GM23338 (cell line): ENCODE measurements at regions not wholly inside any gene's neighbourhood (a gene's known extent, or its start where the extent isn't known, plus 50 kb on each side); places are given as distances from the start of the nearest gene placed in this dataset.

Source experiments
- ATAC-seq: fragments of 200-7000 bp; cut with Tn5 transposase; 3 replicates; pipeline ENCODE4 v1.9.1; 2020
- DNase-seq: peaks from one replicate; pipeline ENCODE4 v3.0.0-alpha.2; 2015; ENCODE audit warnings: low spot score
- H2AFZ ChIP-seq: fragments of 200-600 bp; sonication (generic); 2 replicates; pipeline ENCODE4 v1.8.0; 2016; ENCODE audit warnings: antibody characterized with exemption, mild to moderate bottlenecking, moderate library complexity
- H3F3A ChIP-seq: fragments of 200-600 bp; sonication (generic); replicated peaks from 2 replicates; pipeline ENCODE4 v1.8.0; 2017; ENCODE audit warnings: antibody characterized with exemption, mixed run types, low read depth
- H3K27ac ChIP-seq: fragments of 200-600 bp; sonication (generic); 2 replicates; pipeline ENCODE4 v1.6.1; 2016; ENCODE audit warnings: low read depth
- H3K27me3 ChIP-seq: fragments of 200-600 bp; sonication (generic); 2 replicates; pipeline ENCODE4 v1.8.0; 2016; ENCODE audit warnings: mild to moderate bottlenecking, mixed run types, moderate library complexity; ENCODE audit not compliant: insufficient read depth
- H3K36me3 ChIP-seq: fragments of 200-600 bp; sonication (generic); 2 replicates; pipeline ENCODE4 v1.8.0; 2016; ENCODE audit warnings: mild to moderate bottlenecking; ENCODE audit not compliant: insufficient read depth
- H3K4me1 ChIP-seq: fragments of 200-600 bp; sonication (generic); 2 replicates; pipeline ENCODE4 v1.8.0; 2016; ENCODE audit warnings: mild to moderate bottlenecking, moderate library complexity; ENCODE audit not compliant: insufficient read depth
- H3K4me2 ChIP-seq: fragments of 200-600 bp; sonication (generic); 2 replicates; pipeline ENCODE4 v1.7.1; 2017; ENCODE audit warnings: mixed run types
- H3K4me3 ChIP-seq: fragments of 200-600 bp; sonication (generic); 2 replicates; pipeline ENCODE4 v1.6.1; 2016; ENCODE audit warnings: mixed run types
- H3K79me2 ChIP-seq: fragments of 200-600 bp; sonication (generic); replicated peaks from 2 replicates; pipeline ENCODE4 v1.8.0; 2017; ENCODE audit warnings: mild to moderate bottlenecking; ENCODE audit not compliant: insufficient read depth
- H3K9me2 ChIP-seq: fragments of 200-600 bp; sonication (generic); 2 replicates; pipeline ENCODE4 v1.8.0; 2017; ENCODE audit not compliant: insufficient read depth
- H4K20me1 ChIP-seq: fragments of 200-600 bp; sonication (generic); replicated peaks from 2 replicates; pipeline ENCODE4 v1.8.0; 2017; ENCODE audit warnings: mild to moderate bottlenecking; ENCODE audit not compliant: insufficient read depth
- H3K27ac Mint-ChIP-seq: 2 replicates; pipeline ENCODE4 v1.8.0; 2020; ENCODE audit warnings: inconsistent platforms, mild to moderate bottlenecking, moderate library complexity, mixed read lengths
- H3K27me3 Mint-ChIP-seq: 3 replicates; pipeline ENCODE4 v1.8.0; 2022; ENCODE audit warnings: low read depth, mild to moderate bottlenecking, moderate library complexity, mixed read lengths, inconsistent platforms; ENCODE audit not compliant: insufficient read depth, poor library complexity
- H3K36me3 Mint-ChIP-seq: 3 replicates; pipeline ENCODE4 v1.8.0; 2021; ENCODE audit warnings: low read depth, mild to moderate bottlenecking, inconsistent platforms, moderate library complexity, mixed read lengths
- H3K4me1 Mint-ChIP-seq: 3 replicates; pipeline ENCODE4 v1.8.0; 2020; ENCODE audit warnings: mild to moderate bottlenecking, inconsistent platforms, mixed read lengths
- H3K4me3 Mint-ChIP-seq: 3 replicates; pipeline ENCODE4 v1.8.0; 2021; ENCODE audit warnings: moderate library complexity, mild to moderate bottlenecking, inconsistent platforms, mixed read lengths
- H3K9me3 Mint-ChIP-seq: 3 replicates; pipeline ENCODE4 v1.8.0; 2020; ENCODE audit warnings: moderate library complexity, mild to moderate bottlenecking, inconsistent platforms, mixed read lengths
- CREB1 ChIP-seq: fragments of 250-450 bp; sonication (Bioruptor Pico); IDR thresholded peaks from 2 replicates; pipeline ENCODE4 v1.5.0; 2020; ENCODE audit warnings: low read depth, mild to moderate bottlenecking, moderate library complexity
- CTCF ChIP-seq, 2 experiments: fragments of 200-600 bp in 1 of 2; sonication (generic) in 1 of 2; conservative IDR thresholded peaks; 2 replicates each; pipeline versions ENCODE4 v1.5.1 to v1.6.1; 2016 to 2017; ENCODE audit warnings: antibody characterized with exemption in 2 of 2, low read depth in 2 of 2, mild to moderate bottlenecking in 2 of 2, moderate library complexity in 1 of 2
- ETS1 ChIP-seq: IDR thresholded peaks from 2 replicates; pipeline ENCODE4 v1.6.1; 2016; ENCODE audit warnings: antibody characterized with exemption
- EZH2 ChIP-seq: fragments of 200-600 bp; sonication (generic); IDR thresholded peaks from one replicate; pipeline ENCODE4 v1.8.0; 2017; ENCODE audit warnings: antibody characterized with exemption, mild to moderate bottlenecking, low read depth; ENCODE audit not compliant: unreplicated experiment
- EZH2phosphoT487 ChIP-seq: fragments of 200-600 bp; sonication (generic); IDR thresholded peaks from one replicate; pipeline ENCODE4 v1.8.1; 2018; ENCODE audit warnings: antibody characterized with exemption; ENCODE audit not compliant: unreplicated experiment
- JUNB ChIP-seq: IDR thresholded peaks from one replicate; pipeline ENCODE4 v1.6.1; 2016; ENCODE audit warnings: antibody characterized with exemption; ENCODE audit not compliant: unreplicated experiment
- NANOG ChIP-seq: IDR thresholded peaks from 2 replicates; pipeline ENCODE4 v1.6.1; 2016; ENCODE audit warnings: antibody characterized with exemption, borderline replicate concordance
- POLR2AphosphoS5 ChIP-seq: IDR thresholded peaks from 2 replicates; pipeline ENCODE4 v1.6.1; 2016; ENCODE audit warnings: antibody characterized with exemption, low read depth
- REST ChIP-seq: IDR thresholded peaks from one replicate; pipeline ENCODE4 v1.6.1; 2018; ENCODE audit warnings: antibody characterized with exemption; ENCODE audit not compliant: unreplicated experiment
- STAT1 ChIP-seq: IDR thresholded peaks from one replicate; pipeline ENCODE4 v1.6.1; 2016; ENCODE audit warnings: antibody characterized with exemption; ENCODE audit not compliant: unreplicated experiment
- ZNF114 ChIP-seq: fragments of 250-450 bp; sonication (Bioruptor Pico); IDR thresholded peaks from 2 replicates; pipeline ENCODE4 v1.5.0; 2020; ENCODE audit warnings: mild to moderate bottlenecking, moderate library complexity
- ZNF331 ChIP-seq: fragments of 250-450 bp; sonication (Bioruptor Pico); IDR thresholded peaks from 2 replicates; pipeline ENCODE4 v1.5.0; 2020; ENCODE audit warnings: low read depth, mild to moderate bottlenecking, moderate library complexity
- ZNF462 ChIP-seq: fragments of 250-450 bp; sonication (Bioruptor Pico); IDR thresholded peaks from 2 replicates; pipeline ENCODE4 v1.5.0; 2020; ENCODE audit warnings: mild to moderate bottlenecking, moderate library complexity

- Mint-ChIP-seq H3K9me3 (no peaks in the 10 kb centered on the region), H3K4me3 (no peak overlapping the region), H3K27me3 (no peaks in the 10 kb centered on the region), H3K36me3 (no peaks in the 10 kb centered on the region), H3K27ac (no peak overlapping the region), H3K4me1 (no peaks in the 10 kb centered on the region)
- ATAC-seq, result no peak
- Histone ChIP-seq H3K4me2 (no peak overlapping the region), H3K4me3 (no peak overlapping the region), H2AFZ (no peak overlapping the region), H3K36me3 (no peaks in the 10 kb centered on the region), H3F3A (no peaks in the 10 kb centered on the region), H3K79me2 (no peaks in the 10 kb centered on the region), H3K27me3 (no peaks in the 10 kb centered on the region), H3K27ac (no peak overlapping the region), H3K4me1 (no peaks in the 10 kb centered on the region), H3K9me2 (no peaks in the 10 kb centered on the region), H4K20me1 (no peaks in the 10 kb centered on the region)
- DNase-seq, result no peak
- no peak for TF ChIP-seq REST
- TF ChIP-seq NANOG, result no peak
- TF ChIP-seq CREB1, result no peak
- no peak for TF ChIP-seq POLR2AphosphoS5
- no peak for TF ChIP-seq ETS1
- no peak for TF ChIP-seq CTCF (conservative IDR thresholded peaks at IDR 0.05; ENCODE audit: low read depth in 2 of 2)
- TF ChIP-seq EZH2, result no peak
- no peak for TF ChIP-seq ZNF462 (CRISPR knock-in tag)
- no peak for TF ChIP-seq ZNF331 (CRISPR knock-in tag)
- TF ChIP-seq ZNF114 (CRISPR knock-in tag), result no peak
- TF ChIP-seq EZH2phosphoT487, result no peak
- TF ChIP-seq JUNB, result no peak
- TF ChIP-seq STAT1, result no peak
These were observed 72.3 kb downstream of the GMNC start for GRCh38 chr3:190790185-190790584.
